ENCODE measurements at regions not wholly inside any gene's neighbourhood (a gene's known extent, or its start where the extent isn't known, plus 50 kb on each side); places are given as distances from the start of the nearest gene placed in this dataset.

DNA sequence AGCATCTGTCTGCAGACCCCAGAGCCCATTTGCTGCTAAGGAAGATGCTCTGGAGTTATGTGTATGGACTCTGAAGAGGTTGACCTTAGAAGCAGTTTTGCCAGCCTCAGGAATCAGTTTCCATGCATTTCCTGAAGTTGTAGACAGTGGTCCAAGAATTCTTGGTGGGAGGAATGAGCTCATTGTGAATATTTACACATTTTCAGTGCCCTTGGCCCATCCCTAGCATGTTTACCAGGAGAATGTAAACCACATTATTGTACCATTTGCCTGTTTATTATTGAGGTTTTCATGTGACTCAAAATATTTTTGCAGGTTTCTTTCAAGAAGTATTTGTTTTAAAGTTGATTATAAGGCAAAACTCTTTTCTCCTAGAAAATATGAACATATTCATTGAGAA, 93.8 kb downstream of the NXNL2 start:
- Histone ChIP-seq H3K14ac (ENCODE audit: insufficient read length) (no peak overlapping the region), H2BK5ac (ENCODE audit: low read depth, low read length) (no peak overlapping the region), H3K4me3 (ENCODE audit: extremely low read depth in 1 of 4, insufficient read depth in 2 of 4, low read depth in 3 of 4, low read length in 4 of 4) (no peak overlapping the region), H2BK20ac (ENCODE audit: low read length) (no peak overlapping the region), H3K79me2 (ENCODE audit: control insufficient read depth in 1 of 2, insufficient read depth in 2 of 2, low read length in 2 of 2) (no peaks in the 10 kb centered on the region), H2BK15ac (ENCODE audit: low read length) (no peak overlapping the region), H4K20me1 (replicated peaks in 1 of 2; ENCODE audit: control insufficient read depth in 1 of 2, insufficient read depth in 2 of 2, low read length in 2 of 2) (no peaks in the 10 kb centered on the region), H3K23me2 (ENCODE audit: low read depth, low read length) (no peaks in the 10 kb centered on the region), H4K91ac (replicated peaks; ENCODE audit: insufficient read length, low read length) (no peak overlapping the region), H3K4ac (replicated peaks; ENCODE audit: insufficient read length, low read depth, low read length) (no peak overlapping the region), H2BK12ac (ENCODE audit: low read depth, low read length) (no peak overlapping the region), H3K23ac (ENCODE audit: insufficient read length) (no peak overlapping the region), H3K9ac (replicated peaks in 1 of 4; ENCODE audit: extremely low read depth in 1 of 4, low read depth in 3 of 4, low read length in 3 of 4) (no peak overlapping the region), H3K4me2 (ENCODE audit: insufficient read depth in 1 of 2, low read depth in 2 of 2, low read length in 2 of 2) (no peak overlapping the region), H3K27me3 (replicated peaks in 1 of 4; ENCODE audit: control insufficient read depth in 3 of 4, extremely low read depth in 1 of 4, insufficient read depth in 3 of 4, low read length in 3 of 4) (no peaks in the 10 kb centered on the region), H4K5ac (ENCODE audit: insufficient read length, low read depth, low read length) (no peak overlapping the region), H3K27ac (ENCODE audit: low read depth, low read length) (no peak overlapping the region), H3K18ac (ENCODE audit: extremely low read depth, low read length) (no peak overlapping the region), H3K9me3 (ENCODE audit: insufficient read depth in 2 of 2, low read depth in 1 of 2, low read length in 1 of 2) (peaks cover 8 to 10% of the 10 kb centered on the region in 2 experiments; a peak in 3 of 4 replicates), H3K36me3 (ENCODE audit: control insufficient read depth in 2 of 4, insufficient read depth in 4 of 4, low read length in 3 of 4) (no peaks in the 10 kb centered on the region), H3K56ac (replicated peaks; ENCODE audit: insufficient read length, low read depth, low read length) (no peak overlapping the region), H2BK120ac (replicated peaks; ENCODE audit: low read depth, low read length) (no peak overlapping the region), H2AFZ (ENCODE audit: low read length) (no peak overlapping the region), H4K8ac (ENCODE audit: extremely low read depth, insufficient read depth, low read length) (no peak overlapping the region), H3K4me1 (replicated peaks in 1 of 4; ENCODE audit: control insufficient read depth in 3 of 4, insufficient read depth in 4 of 4, low read length in 3 of 4) (no peaks in the 10 kb centered on the region), H2AK5ac (ENCODE audit: low read depth, low read length) (no peak overlapping the region), H3K79me1 (ENCODE audit: low read depth, low read length) (no peaks in the 10 kb centered on the region)
- no peak for FAIRE-seq
- DNase-seq (ENCODE audit: low read depth in 1 of 2, low spot score in 2 of 2): no peak
- POLR2A ChIA-PET (ENCODE audit: partially characterized antibody): interaction anchor here (0.5 to 1.2 kb wide), 3 partner anchors 47 to 681 kb away, joined by 3 to 5 read pairs (median 3); no protein-coding TSS in a partner anchor
- CTCF ChIA-PET (ENCODE audit: partially characterized antibody): no interaction called here
- no peak for TF ChIP-seq SIN3A (conservative IDR thresholded peaks at IDR 0.05 in 1 of 2, IDR thresholded peaks at IDR 0.05 in 1 of 2; ENCODE audit: low read depth in 1 of 2, low read length in 2 of 2)
- no peak for TF ChIP-seq TAF7 (optimal IDR thresholded peaks at IDR 0.05; ENCODE audit: borderline replicate concordance, low read depth, low read length)
- no peak for TF ChIP-seq ASH2L (IDR thresholded peaks at IDR 0.05; ENCODE audit: low read length)
- no peak for TF ChIP-seq NRF1 (IDR thresholded peaks at IDR 0.05; ENCODE audit: low read depth, low read length)
- no peak for TF ChIP-seq GABPA (IDR thresholded peaks at IDR 0.05; ENCODE audit: borderline replicate concordance, insufficient read depth, low read length)
- no peak for TF ChIP-seq CEBPB (IDR thresholded peaks at IDR 0.05; ENCODE audit: low read depth, low read length)
- TF ChIP-seq RFX5 (IDR thresholded peaks at IDR 0.05; ENCODE audit: borderline replicate concordance, low read depth, low read length): no peak
- TF ChIP-seq, protein P1, sequence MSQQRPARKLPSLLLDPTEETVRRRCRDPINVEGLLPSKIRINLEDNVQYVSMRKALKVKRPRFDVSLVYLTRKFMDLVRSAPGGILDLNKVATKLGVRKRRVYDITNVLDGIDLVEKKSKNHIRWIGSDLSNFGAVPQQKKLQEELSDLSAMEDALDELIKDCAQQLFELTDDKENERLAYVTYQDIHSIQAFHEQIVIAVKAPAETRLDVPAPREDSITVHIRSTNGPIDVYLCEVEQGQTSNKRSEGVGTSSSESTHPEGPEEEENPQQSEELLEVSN (IDR thresholded peaks at IDR 0.05): no peak
- TF ChIP-seq, protein P2, sequence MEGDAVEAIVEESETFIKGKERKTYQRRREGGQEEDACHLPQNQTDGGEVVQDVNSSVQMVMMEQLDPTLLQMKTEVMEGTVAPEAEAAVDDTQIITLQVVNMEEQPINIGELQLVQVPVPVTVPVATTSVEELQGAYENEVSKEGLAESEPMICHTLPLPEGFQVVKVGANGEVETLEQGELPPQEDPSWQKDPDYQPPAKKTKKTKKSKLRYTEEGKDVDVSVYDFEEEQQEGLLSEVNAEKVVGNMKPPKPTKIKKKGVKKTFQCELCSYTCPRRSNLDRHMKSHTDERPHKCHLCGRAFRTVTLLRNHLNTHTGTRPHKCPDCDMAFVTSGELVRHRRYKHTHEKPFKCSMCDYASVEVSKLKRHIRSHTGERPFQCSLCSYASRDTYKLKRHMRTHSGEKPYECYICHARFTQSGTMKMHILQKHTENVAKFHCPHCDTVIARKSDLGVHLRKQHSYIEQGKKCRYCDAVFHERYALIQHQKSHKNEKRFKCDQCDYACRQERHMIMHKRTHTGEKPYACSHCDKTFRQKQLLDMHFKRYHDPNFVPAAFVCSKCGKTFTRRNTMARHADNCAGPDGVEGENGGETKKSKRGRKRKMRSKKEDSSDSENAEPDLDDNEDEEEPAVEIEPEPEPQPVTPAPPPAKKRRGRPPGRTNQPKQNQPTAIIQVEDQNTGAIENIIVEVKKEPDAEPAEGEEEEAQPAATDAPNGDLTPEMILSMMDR (IDR thresholded peaks at IDR 0.05; ENCODE audit: control extremely low read depth in 1 of 3, insufficient read depth in 1 of 3, low read depth in 1 of 3, low read length in 3 of 3): no peak
- TF ChIP-seq KDM4A (IDR thresholded peaks at IDR 0.05; ENCODE audit: low read depth, low read length, severe bottlenecking): no peak
- TF ChIP-seq ZNF274 (IDR thresholded peaks at IDR 0.05; ENCODE audit: borderline replicate concordance, extremely low read depth, low read length): no peak
- no peak for TF ChIP-seq MAFK (IDR thresholded peaks at IDR 0.05; ENCODE audit: low read depth, low read length)

Data from H1 (cell line).